ENCODE measurements at regions not wholly inside any gene's neighbourhood (a gene's known extent, or its start where the extent isn't known, plus 50 kb on each side); places are given as distances from the start of the nearest gene placed in this dataset.

DNA sequence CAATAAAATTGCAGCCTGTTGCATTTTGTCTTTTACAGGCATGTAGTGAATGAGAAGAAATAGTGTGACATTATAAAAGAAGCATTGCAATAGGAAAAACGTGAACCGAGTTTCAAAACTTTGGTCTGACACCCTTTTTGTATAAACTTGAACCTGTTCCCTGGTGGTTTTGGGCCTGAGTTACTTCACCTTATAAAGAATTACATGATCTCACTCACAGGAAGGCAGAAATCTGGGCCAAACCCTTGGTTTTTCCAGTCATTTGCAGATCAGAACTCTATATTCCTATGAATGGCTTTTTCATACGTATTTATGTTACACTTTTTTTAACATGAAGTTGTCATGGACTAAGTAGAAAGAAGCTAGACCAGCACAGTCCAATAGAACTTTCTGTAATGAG, 138.5 kb upstream of the FLRT2 start:
- Histone ChIP-seq H3K9ac (ENCODE audit: low read length) (no peak overlapping the region), H3K9me3 (ENCODE audit: low read length) (no peaks in the 10 kb centered on the region), H3K4me3 (ENCODE audit: low read length) (no peak overlapping the region), H3F3A (ENCODE audit: insufficient read depth, low read length, poor library complexity, severe bottlenecking) (no peaks in the 10 kb centered on the region), H3K4me2 (ENCODE audit: low read length) (no peak overlapping the region), H4K20me1 (ENCODE audit: insufficient read depth) (no peaks in the 10 kb centered on the region), H3K36me3 (ENCODE audit: insufficient read depth, low read length) (no peaks in the 10 kb centered on the region), H3K9me2 (ENCODE audit: insufficient read depth, low read length) (no peaks in the 10 kb centered on the region), H3K79me2 (replicated peaks; ENCODE audit: insufficient read depth, low read length) (no peaks in the 10 kb centered on the region), H3K27me3 (ENCODE audit: insufficient read depth, low read depth, low read length) (no peaks in the 10 kb centered on the region), H2AFZ (ENCODE audit: low read depth, low read length) (no peak overlapping the region), H3K27ac (ENCODE audit: low read length) (no peak overlapping the region)
- TF ChIP-seq MXI1 (conservative IDR thresholded peaks at IDR 0.05; ENCODE audit: poor library complexity, severe bottlenecking) (no peak), SMC3 (conservative IDR thresholded peaks at IDR 0.05; ENCODE audit: poor library complexity) (no peak), RAD21 (conservative IDR thresholded peaks at IDR 0.05) (no peak), POLR2AphosphoS5 (IDR thresholded peaks at IDR 0.05) (no peak), TAF1 (IDR thresholded peaks at IDR 0.05; ENCODE audit: low read depth) (no peak), EP300 (conservative IDR thresholded peaks at IDR 0.05; ENCODE audit: poor library complexity, severe bottlenecking) (no peak), EZH2 (IDR thresholded peaks at IDR 0.05; ENCODE audit: borderline replicate concordance, insufficient read depth, low read length, poor library complexity, severe bottlenecking) (no peak)
- TF ChIP-seq, protein P1, sequence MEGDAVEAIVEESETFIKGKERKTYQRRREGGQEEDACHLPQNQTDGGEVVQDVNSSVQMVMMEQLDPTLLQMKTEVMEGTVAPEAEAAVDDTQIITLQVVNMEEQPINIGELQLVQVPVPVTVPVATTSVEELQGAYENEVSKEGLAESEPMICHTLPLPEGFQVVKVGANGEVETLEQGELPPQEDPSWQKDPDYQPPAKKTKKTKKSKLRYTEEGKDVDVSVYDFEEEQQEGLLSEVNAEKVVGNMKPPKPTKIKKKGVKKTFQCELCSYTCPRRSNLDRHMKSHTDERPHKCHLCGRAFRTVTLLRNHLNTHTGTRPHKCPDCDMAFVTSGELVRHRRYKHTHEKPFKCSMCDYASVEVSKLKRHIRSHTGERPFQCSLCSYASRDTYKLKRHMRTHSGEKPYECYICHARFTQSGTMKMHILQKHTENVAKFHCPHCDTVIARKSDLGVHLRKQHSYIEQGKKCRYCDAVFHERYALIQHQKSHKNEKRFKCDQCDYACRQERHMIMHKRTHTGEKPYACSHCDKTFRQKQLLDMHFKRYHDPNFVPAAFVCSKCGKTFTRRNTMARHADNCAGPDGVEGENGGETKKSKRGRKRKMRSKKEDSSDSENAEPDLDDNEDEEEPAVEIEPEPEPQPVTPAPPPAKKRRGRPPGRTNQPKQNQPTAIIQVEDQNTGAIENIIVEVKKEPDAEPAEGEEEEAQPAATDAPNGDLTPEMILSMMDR (IDR thresholded peaks at IDR 0.05; ENCODE audit: poor library complexity, severe bottlenecking) = no peak
- TF ChIP-seq, protein P2, sequence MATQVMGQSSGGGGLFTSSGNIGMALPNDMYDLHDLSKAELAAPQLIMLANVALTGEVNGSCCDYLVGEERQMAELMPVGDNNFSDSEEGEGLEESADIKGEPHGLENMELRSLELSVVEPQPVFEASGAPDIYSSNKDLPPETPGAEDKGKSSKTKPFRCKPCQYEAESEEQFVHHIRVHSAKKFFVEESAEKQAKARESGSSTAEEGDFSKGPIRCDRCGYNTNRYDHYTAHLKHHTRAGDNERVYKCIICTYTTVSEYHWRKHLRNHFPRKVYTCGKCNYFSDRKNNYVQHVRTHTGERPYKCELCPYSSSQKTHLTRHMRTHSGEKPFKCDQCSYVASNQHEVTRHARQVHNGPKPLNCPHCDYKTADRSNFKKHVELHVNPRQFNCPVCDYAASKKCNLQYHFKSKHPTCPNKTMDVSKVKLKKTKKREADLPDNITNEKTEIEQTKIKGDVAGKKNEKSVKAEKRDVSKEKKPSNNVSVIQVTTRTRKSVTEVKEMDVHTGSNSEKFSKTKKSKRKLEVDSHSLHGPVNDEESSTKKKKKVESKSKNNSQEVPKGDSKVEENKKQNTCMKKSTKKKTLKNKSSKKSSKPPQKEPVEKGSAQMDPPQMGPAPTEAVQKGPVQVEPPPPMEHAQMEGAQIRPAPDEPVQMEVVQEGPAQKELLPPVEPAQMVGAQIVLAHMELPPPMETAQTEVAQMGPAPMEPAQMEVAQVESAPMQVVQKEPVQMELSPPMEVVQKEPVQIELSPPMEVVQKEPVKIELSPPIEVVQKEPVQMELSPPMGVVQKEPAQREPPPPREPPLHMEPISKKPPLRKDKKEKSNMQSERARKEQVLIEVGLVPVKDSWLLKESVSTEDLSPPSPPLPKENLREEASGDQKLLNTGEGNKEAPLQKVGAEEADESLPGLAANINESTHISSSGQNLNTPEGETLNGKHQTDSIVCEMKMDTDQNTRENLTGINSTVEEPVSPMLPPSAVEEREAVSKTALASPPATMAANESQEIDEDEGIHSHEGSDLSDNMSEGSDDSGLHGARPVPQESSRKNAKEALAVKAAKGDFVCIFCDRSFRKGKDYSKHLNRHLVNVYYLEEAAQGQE (IDR thresholded peaks at IDR 0.05; ENCODE audit: borderline replicate concordance) = no peak

DNA sequence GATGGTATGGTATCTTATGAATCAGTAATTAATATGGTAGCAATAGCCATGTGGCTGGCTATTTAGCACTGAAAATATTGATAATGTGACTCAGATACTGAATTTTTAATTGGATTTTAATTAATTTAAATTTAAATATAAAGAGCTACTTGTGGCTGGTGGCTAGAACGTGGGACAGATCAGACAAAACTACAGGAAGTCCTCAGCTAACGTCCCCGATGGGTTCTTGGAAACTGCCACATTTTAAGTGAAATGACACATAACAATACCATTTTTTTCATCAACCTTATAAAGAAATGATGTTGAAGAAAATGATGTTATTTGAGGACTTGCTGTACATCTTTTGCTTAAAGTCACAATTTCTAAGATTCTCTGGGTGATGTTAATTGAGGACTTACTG, 138.1 kb upstream of the FLRT2 start:
- H3F3A ChIP-seq (ENCODE audit: insufficient read depth, low read length, poor library complexity, severe bottlenecking) = no peaks in the 10 kb centered on the region
- H3K36me3 ChIP-seq (ENCODE audit: insufficient read depth, low read length) = no peaks in the 10 kb centered on the region
- H4K20me1 ChIP-seq (ENCODE audit: insufficient read depth) = no peaks in the 10 kb centered on the region
- H3K9me3 ChIP-seq (ENCODE audit: low read length) = no peaks in the 10 kb centered on the region
- H3K9me2 ChIP-seq (ENCODE audit: insufficient read depth, low read length) = no peaks in the 10 kb centered on the region
- no peaks in the 10 kb centered on the region for H3K79me2 ChIP-seq (replicated peaks; ENCODE audit: insufficient read depth, low read length)
- no peak overlapping the region for H3K27ac ChIP-seq (ENCODE audit: low read length)
- no peak overlapping the region for H3K4me3 ChIP-seq (ENCODE audit: low read length)
- H3K27me3 ChIP-seq (ENCODE audit: insufficient read depth, low read depth, low read length) = no peaks in the 10 kb centered on the region
- no peak overlapping the region for H3K4me2 ChIP-seq (ENCODE audit: low read length)
- H3K9ac ChIP-seq (ENCODE audit: low read length) = no peak overlapping the region
- H2AFZ ChIP-seq (ENCODE audit: low read depth, low read length) = no peak overlapping the region
- TF ChIP-seq RAD21 (conservative IDR thresholded peaks at IDR 0.05) (no peak), POLR2AphosphoS5 (IDR thresholded peaks at IDR 0.05) (no peak), TAF1 (IDR thresholded peaks at IDR 0.05; ENCODE audit: low read depth) (no peak), MXI1 (conservative IDR thresholded peaks at IDR 0.05; ENCODE audit: poor library complexity, severe bottlenecking) (no peak), SMC3 (conservative IDR thresholded peaks at IDR 0.05; ENCODE audit: poor library complexity) (no peak), EZH2 (IDR thresholded peaks at IDR 0.05; ENCODE audit: borderline replicate concordance, insufficient read depth, low read length, poor library complexity, severe bottlenecking) (no peak), EP300 (conservative IDR thresholded peaks at IDR 0.05; ENCODE audit: poor library complexity, severe bottlenecking) (no peak)
- TF ChIP-seq, protein P1 (IDR thresholded peaks at IDR 0.05; ENCODE audit: poor library complexity, severe bottlenecking) = no peak
- TF ChIP-seq, protein P2 (IDR thresholded peaks at IDR 0.05; ENCODE audit: borderline replicate concordance) = no peak
